H1 (cell line): ENCODE measurements at regions not wholly inside any gene's neighbourhood (a gene's known extent, or its start where the extent isn't known, plus 50 kb on each side); places are given as distances from the start of the nearest gene placed in this dataset.

Experiments used
- CTCF ChIA-PET: fragments of 300-600 bp; sonication (Branson Sonifier 250); formaldehyde crosslinking; loops from one replicate; lab custom pipeline; 2021; ENCODE audit not compliant: partially characterized antibody; lab: Charles Lee
- POLR2A ChIA-PET: fragments of 300-600 bp; sonication (Branson Sonifier 250); formaldehyde crosslinking; loops from one replicate; lab custom pipeline; 2021; ENCODE audit warnings: inconsistent platforms; ENCODE audit not compliant: partially characterized antibody; lab: Charles Lee
- DNase-seq, 2 experiments: peaks; one replicate each; pipeline versions ENCODE4 v3.0.0 to v3.0.0-alpha.2; 2010 to 2022; ENCODE audit warnings: low spot score in 2 of 2, low read depth in 1 of 2, mixed read lengths in 1 of 2
- FAIRE-seq: peaks from 2 replicates; lab custom pipeline; 2011; peaks lifted over from hg19 to GRCh38; lab: Jason Lieb, UNC
- H2AFZ ChIP-seq: 2 replicates; pipeline ENCODE4 v1.8.1; 2012; ENCODE audit warnings: low read length, inconsistent platforms
- H2AK5ac ChIP-seq: 2 replicates; pipeline ENCODE4 v1.6.1; 2013; ENCODE audit warnings: low read depth, low read length
- H2BK120ac ChIP-seq: replicated peaks from 2 replicates; pipeline ENCODE3; 2013; ENCODE audit warnings: low read depth, low read length, inconsistent platforms
- H2BK12ac ChIP-seq: 2 replicates; pipeline ENCODE4 v1.6.1; 2013; ENCODE audit warnings: low read depth, low read length
- H2BK15ac ChIP-seq: 2 replicates; pipeline ENCODE4 v1.6.1; 2013; ENCODE audit warnings: low read length
- H2BK20ac ChIP-seq: 2 replicates; pipeline ENCODE4 v1.6.1; 2013; ENCODE audit warnings: low read length
- H2BK5ac ChIP-seq: 2 replicates; pipeline ENCODE4 v1.6.1; 2013; ENCODE audit warnings: low read depth, low read length
- H3K14ac ChIP-seq: 2 replicates; pipeline ENCODE4 v1.6.1; 2013; ENCODE audit warnings: inconsistent platforms; ENCODE audit not compliant: insufficient read length
- H3K18ac ChIP-seq: 2 replicates; pipeline ENCODE4 v1.6.1; 2013; ENCODE audit warnings: low read length; ENCODE audit errors: extremely low read depth
- H3K23ac ChIP-seq: 2 replicates; pipeline ENCODE4 v1.6.1; 2013; ENCODE audit warnings: inconsistent platforms; ENCODE audit not compliant: insufficient read length
- H3K23me2 ChIP-seq: 2 replicates; pipeline ENCODE4 v1.6.1; 2013; ENCODE audit warnings: low read depth, low read length
- H3K27ac ChIP-seq: 2 replicates; pipeline ENCODE4 v1.6.1; 2011; ENCODE audit warnings: low read depth, low read length, inconsistent platforms
- H3K27me3 ChIP-seq, 4 experiments: replicated peaks in 1 of 4; 1 replicate in 1 of 4; 2 replicates in 3 of 4; pipeline versions ENCODE4 v1.6.1 to v1.8.1; 2011 to 2013; ENCODE audit warnings: low read length in 3 of 4, mild to moderate bottlenecking in 3 of 4, inconsistent platforms in 2 of 4, mixed read lengths in 2 of 4, moderate library complexity in 1 of 4; ENCODE audit not compliant: control insufficient read depth in 3 of 4, insufficient read depth in 3 of 4; ENCODE audit errors: extremely low read depth in 1 of 4
- H3K36me3 ChIP-seq, 4 experiments: 2 replicates each; pipeline versions ENCODE4 v1.6.1 to v1.8.1; 2011 to 2013; ENCODE audit warnings: mild to moderate bottlenecking in 4 of 4, low read length in 3 of 4, moderate library complexity in 2 of 4, control low read depth in 1 of 4, inconsistent platforms in 1 of 4; ENCODE audit not compliant: insufficient read depth in 4 of 4, control insufficient read depth in 2 of 4
- H3K4ac ChIP-seq: replicated peaks from 2 replicates; pipeline ENCODE3; 2013; ENCODE audit warnings: low read length, low read depth, mixed read lengths, inconsistent platforms; ENCODE audit not compliant: insufficient read length
- H3K4me1 ChIP-seq, 4 experiments: replicated peaks in 1 of 4; 1 replicate in 1 of 4; 2 replicates in 3 of 4; pipeline versions ENCODE4 v1.6.1 to v1.8.1; 2011 to 2013; ENCODE audit warnings: low read length in 3 of 4, inconsistent platforms in 2 of 4, mixed read lengths in 1 of 4; ENCODE audit not compliant: insufficient read depth in 4 of 4, control insufficient read depth in 3 of 4
- H3K4me2 ChIP-seq, 2 experiments: 2 replicates each; pipeline versions ENCODE4 v1.6.1 to v1.8.1; 2011 to 2013; ENCODE audit warnings: low read depth in 2 of 2, low read length in 2 of 2, control low read depth in 1 of 2, inconsistent platforms in 1 of 2, mild to moderate bottlenecking in 1 of 2; ENCODE audit not compliant: insufficient read depth in 1 of 2
- H3K4me3 ChIP-seq, 4 experiments: fragments of 200-600, 300-600 bp in 1 of 4; sonication (generic), shearing (Covaris generic), sonication (Bioruptor Twin) in 1 of 4; 2 replicates each; pipeline versions ENCODE4 v1.5.1 to v1.8.1; 2011 to 2016; ENCODE audit warnings: low read length in 4 of 4, low read depth in 3 of 4, control low read depth in 2 of 4, inconsistent platforms in 2 of 4, mild to moderate bottlenecking in 2 of 4, mixed read lengths in 1 of 4, moderate library complexity in 1 of 4; ENCODE audit not compliant: insufficient read depth in 2 of 4; ENCODE audit errors: extremely low read depth in 1 of 4
- H3K56ac ChIP-seq: replicated peaks from 2 replicates; pipeline ENCODE3; 2013; ENCODE audit warnings: low read depth, mild to moderate bottlenecking, mixed read lengths, low read length, inconsistent platforms; ENCODE audit not compliant: insufficient read length
- H3K79me1 ChIP-seq: 2 replicates; pipeline ENCODE4 v1.6.1; 2013; ENCODE audit warnings: low read depth, low read length, control low read depth
- H3K79me2 ChIP-seq, 2 experiments: 2 replicates each; pipeline versions ENCODE4 v1.6.1 to v1.8.1; 2012 to 2013; ENCODE audit warnings: low read length in 2 of 2, mild to moderate bottlenecking in 2 of 2, inconsistent platforms in 1 of 2; ENCODE audit not compliant: insufficient read depth in 2 of 2, control insufficient read depth in 1 of 2
- H3K9ac ChIP-seq, 4 experiments: replicated peaks in 1 of 4; 1 replicate in 1 of 4; 2 replicates in 3 of 4; pipeline versions ENCODE4 v1.6.1 to v1.8.1; 2011 to 2013; ENCODE audit warnings: low read depth in 3 of 4, low read length in 3 of 4, control low read depth in 2 of 4, mild to moderate bottlenecking in 2 of 4, moderate library complexity in 2 of 4, inconsistent platforms in 1 of 4; ENCODE audit errors: extremely low read depth in 1 of 4
- H3K9me3 ChIP-seq, 2 experiments: 2 replicates each; pipeline versions ENCODE4 v1.6.1 to v1.8.1; 2012 to 2013; ENCODE audit warnings: mild to moderate bottlenecking in 2 of 2, moderate library complexity in 2 of 2, control low read depth in 1 of 2, inconsistent platforms in 1 of 2, low read depth in 1 of 2, low read length in 1 of 2, mixed read lengths in 1 of 2; ENCODE audit not compliant: insufficient read depth in 2 of 2
- H4K20me1 ChIP-seq, 2 experiments: replicated peaks in 1 of 2; 2 replicates each; pipeline versions ENCODE3 to v1.8.1; 2011 to 2013; ENCODE audit warnings: inconsistent platforms in 2 of 2, low read length in 2 of 2, mild to moderate bottlenecking in 1 of 2; ENCODE audit not compliant: insufficient read depth in 2 of 2, control insufficient read depth in 1 of 2
- H4K5ac ChIP-seq: 2 replicates; pipeline ENCODE4 v1.6.1; 2013; ENCODE audit warnings: low read length, low read depth, mixed read lengths, inconsistent platforms; ENCODE audit not compliant: insufficient read length
- H4K8ac ChIP-seq: 2 replicates; pipeline ENCODE4 v1.8.0; 2013; ENCODE audit warnings: mild to moderate bottlenecking, moderate library complexity, low read length, inconsistent platforms; ENCODE audit not compliant: insufficient read depth; ENCODE audit errors: extremely low read depth
- H4K91ac ChIP-seq: replicated peaks from 2 replicates; pipeline ENCODE3; 2013; ENCODE audit warnings: low read length, mixed read lengths, inconsistent platforms; ENCODE audit not compliant: insufficient read length
- WGBS, 2 experiments: shearing (Covaris generic) in 1 of 2; methylation state at CpG; one replicate each; pipeline versions ENCODE4 v1.1.6 to v1.1.7; 2013 to 2015; ENCODE audit warnings: low lambda C conversion rate in 2 of 2, mixed read lengths in 2 of 2, inconsistent platforms in 1 of 2, low coverage in 1 of 2, missing lambda C conversion rate in 1 of 2; ENCODE audit not compliant: insufficient replicate concordance in 2 of 2, insufficient coverage in 1 of 2, insufficient read length in 1 of 2; ENCODE audit errors: extremely low coverage in 1 of 2, missing lambda C conversion rate in 1 of 2; 5-methylcytosine and 5-hydroxymethylcytosine counted together

DNA sequence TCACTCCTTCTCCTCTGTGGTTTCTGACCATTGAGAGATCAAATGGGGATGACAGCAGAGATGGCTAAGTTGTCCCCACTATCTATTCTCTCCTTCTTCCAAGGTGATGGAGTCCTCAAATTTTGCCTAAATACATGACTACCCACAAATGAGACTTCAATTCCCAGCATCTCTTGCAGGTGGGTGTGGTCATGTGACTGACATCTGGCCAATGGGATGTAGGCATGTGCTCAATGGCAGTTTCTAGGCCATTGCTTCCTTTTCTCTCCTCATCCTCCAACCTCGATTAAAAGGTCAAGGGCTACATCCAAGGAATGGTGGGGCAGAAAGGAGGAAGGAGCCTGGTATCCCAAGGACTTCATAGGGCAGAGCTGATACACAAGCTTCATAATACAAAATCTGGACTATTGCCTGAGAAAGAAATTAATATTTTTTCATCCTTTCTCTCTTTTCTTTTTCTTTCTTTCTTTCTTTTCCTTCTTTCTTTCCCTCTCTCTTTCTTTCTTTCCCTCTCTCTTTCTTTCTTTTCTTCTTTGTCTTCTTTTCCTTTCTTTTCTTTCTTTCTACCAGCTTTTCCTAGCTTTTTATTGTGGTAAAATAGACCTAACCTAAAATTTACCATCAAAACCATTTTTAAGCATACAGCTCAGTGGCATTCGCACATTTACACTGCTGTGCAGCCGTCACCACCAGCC, 100.9 kb upstream of the PRB2 start:
- H3K56ac ChIP-seq: no peak overlapping the region
- H3K9me3 ChIP-seq: no peaks in the 10 kb centered on the region
- no peak overlapping the region for H3K14ac ChIP-seq
- H3K27ac ChIP-seq: no peak overlapping the region
- no peak overlapping the region for H3K4me2 ChIP-seq
- H3K79me1 ChIP-seq: no peaks in the 10 kb centered on the region; the same call in 1 of the 2 replicates
- no peak overlapping the region for H2BK120ac ChIP-seq
- no peak overlapping the region for H3K9ac ChIP-seq
- H3K18ac ChIP-seq: no peak overlapping the region
- FAIRE-seq (peak; percentile 55), DNase-seq (no peak)
- CTCF ChIA-PET: interaction anchor here (0.6 to 2.2 kb wide), 7 partner anchors 8 to 764 kb away, joined by 3 to 14 read pairs (median 3); no protein-coding TSS in a partner anchor
- no peak overlapping the region for H2BK20ac ChIP-seq
- H2BK5ac ChIP-seq: no peak overlapping the region
- peaks cover 0 to 6% (median 2%) of the 10 kb centered on the region in 4 experiments; a peak in 4 of 7 replicates for H3K4me1 ChIP-seq
- 88% methylated on average over 3 of the region's 3 CpGs; no CpG with 5 or more reads in 1 of the 2 experiments for WGBS, 2 experiments
- no peak overlapping the region for H2BK12ac ChIP-seq
- no peak overlapping the region for H2AK5ac ChIP-seq
- peaks cover 4 to 6% of the 10 kb centered on the region in 2 experiments for H4K20me1 ChIP-seq
- H3K23me2 ChIP-seq: peaks cover 7% of the 10 kb centered on the region; the same call in 1 of the 2 replicates
- no peaks in the 10 kb centered on the region for H3K79me2 ChIP-seq
- POLR2A ChIA-PET: no interaction called here
- no peak overlapping the region for H2BK15ac ChIP-seq
- no peak overlapping the region for H4K5ac ChIP-seq
- no peaks in the 10 kb centered on the region for H3K36me3 ChIP-seq
- H2AFZ ChIP-seq: no peak overlapping the region
- no peak overlapping the region for H4K91ac ChIP-seq
- no peak overlapping the region for H4K8ac ChIP-seq
- H3K4ac ChIP-seq: no peak overlapping the region
- no peak overlapping the region for H3K4me3 ChIP-seq
- no peak overlapping the region for H3K23ac ChIP-seq
- peaks cover 0 to 10% (median 9%) of the 10 kb centered on the region in 4 experiments; a peak in 5 of 7 replicates for H3K27me3 ChIP-seq
